ENCODE measurements at regions not wholly inside any gene's neighbourhood (a gene's known extent, or its start where the extent isn't known, plus 50 kb on each side); places are given as distances from the start of the nearest gene placed in this dataset.
"Not testable (repeated sequence)": the region's sequence is repeated elsewhere in the genome, so short reads cannot be mapped to it uniquely, and the experiment has no call there.

GRCh38 chrX:128439159-128439558 is 387.0 kb upstream of the ACTRT1 start:
- Histone ChIP-seq H3K27ac (no peak overlapping the region), H3K27me3 (ENCODE audit: insufficient read depth, low read depth, severe bottlenecking) (peaks cover 9% of the 10 kb centered on the region), H3K4me3 (ENCODE audit: low read depth, low read length) (no peak overlapping the region), H3K9me3 (ENCODE audit: severe bottlenecking) (no peaks in the 10 kb centered on the region), H3K36me3 (no peaks in the 10 kb centered on the region)
- DNase-seq: no peak
- no peak for TF ChIP-seq CTCF (IDR thresholded peaks at IDR 0.05; ENCODE audit: low read depth, low read length)

GRCh38 chrX:128438082-128438481 is 385.9 kb upstream of the ACTRT1 start:
- Histone ChIP-seq H3K4me3 (ENCODE audit: low read depth, low read length) (no peak overlapping the region), H3K9me3 (ENCODE audit: severe bottlenecking) (no peaks in the 10 kb centered on the region), H3K27me3 (ENCODE audit: insufficient read depth, low read depth, severe bottlenecking) (peaks cover 13% of the 10 kb centered on the region), H3K27ac (no peak overlapping the region), H3K36me3 (no peaks in the 10 kb centered on the region)
- no peak for TF ChIP-seq CTCF (IDR thresholded peaks at IDR 0.05; ENCODE audit: low read depth, low read length)
- DNase-seq: no peak

- no peaks in the 10 kb centered on the region for H3K9me3 ChIP-seq (ENCODE audit: severe bottlenecking)
- H3K4me3 ChIP-seq (ENCODE audit: low read depth, low read length): no peak overlapping the region
- H3K36me3 ChIP-seq: no peaks in the 10 kb centered on the region
- TF ChIP-seq CTCF (IDR thresholded peaks at IDR 0.05; ENCODE audit: low read depth, low read length): no peak
- peaks cover 13% of the 10 kb centered on the region for H3K27me3 ChIP-seq (ENCODE audit: insufficient read depth, low read depth, severe bottlenecking)
- DNase-seq: no peak
- H3K27ac ChIP-seq: no peak overlapping the region
These were observed 384.3 kb upstream of the ACTRT1 start for GRCh38 chrX:128436397-128437103.

GRCh38 chrX:128425546-128425945 is 373.3 kb upstream of the ACTRT1 start:
- H3K4me3 ChIP-seq (ENCODE audit: low read depth, low read length): no peak overlapping the region
- H3K27me3 ChIP-seq (ENCODE audit: insufficient read depth, low read depth, severe bottlenecking): peaks cover 6% of the 10 kb centered on the region
- no peak for TF ChIP-seq CTCF (IDR thresholded peaks at IDR 0.05; ENCODE audit: low read depth, low read length)

GRCh38 chrX:128408842-128409241 is 356.6 kb upstream of the ACTRT1 start:
- Histone ChIP-seq H3K4me3 (ENCODE audit: low read depth, low read length) (no peak overlapping the region), H3K36me3 (no peaks in the 10 kb centered on the region), H3K27me3 (ENCODE audit: insufficient read depth, low read depth, severe bottlenecking) (peaks cover 18% of the 10 kb centered on the region), H3K27ac (no peak overlapping the region), H3K9me3 (ENCODE audit: severe bottlenecking) (no peaks in the 10 kb centered on the region)
- DNase-seq: no peak
- TF ChIP-seq CTCF (IDR thresholded peaks at IDR 0.05; ENCODE audit: low read depth, low read length): no peak

More at GRCh38 chrX:128425546-128425945, 373.3 kb upstream of the ACTRT1 start:
- H3K27ac ChIP-seq: no peak overlapping the region
- H3K36me3 ChIP-seq: no peaks in the 10 kb centered on the region
- DNase-seq: no peak
- no peaks in the 10 kb centered on the region for H3K9me3 ChIP-seq (ENCODE audit: severe bottlenecking)

GRCh38 chrX:128396601-128397000 is 344.4 kb upstream of the ACTRT1 start:
- Histone ChIP-seq H3K27ac (no peak overlapping the region), H3K9me3 (ENCODE audit: severe bottlenecking) (no peaks in the 10 kb centered on the region)

GRCh38 chrX:128383846-128384245 is 331.6 kb upstream of the ACTRT1 start:
- not testable (repeated sequence) for H3K9me3 ChIP-seq (ENCODE audit: severe bottlenecking); H3K27ac ChIP-seq; H3K27me3 ChIP-seq (ENCODE audit: insufficient read depth, low read depth, severe bottlenecking); DNase-seq; H3K36me3 ChIP-seq; H3K4me3 ChIP-seq (ENCODE audit: low read depth, low read length)

More at GRCh38 chrX:128396601-128397000, 344.4 kb upstream of the ACTRT1 start:
- no peak for DNase-seq
- Histone ChIP-seq H3K36me3 (no peaks in the 10 kb centered on the region), H3K4me3 (ENCODE audit: low read depth, low read length) (no peak overlapping the region), H3K27me3 (ENCODE audit: insufficient read depth, low read depth, severe bottlenecking) (peaks cover 2% of the 10 kb centered on the region)
- no peak for TF ChIP-seq CTCF (IDR thresholded peaks at IDR 0.05; ENCODE audit: low read depth, low read length)
